Breast epithelium (tissue), 4 donors: ENCODE measurements at regions not wholly inside any gene's neighbourhood (a gene's known extent, or its start where the extent isn't known, plus 50 kb on each side); places are given as distances from the start of the nearest gene placed in this dataset.
A peak's percentile ranks its signal among the peaks of the same experiment; 100 is the strongest.

Source experiments
- DNase-seq, 2 donors: peaks; one replicate each; pipeline ENCODE4 v3.0.0-alpha.2; 2019; ENCODE audit warnings: low spot score in 2 of 2
- H3K27ac ChIP-seq, 2 donors: fragments of 200-600 bp; sonication (generic) in 1 of 2; one replicate each; pipeline ENCODE4 v1.5.1; 2016 to 2019; ENCODE audit warnings: mild to moderate bottlenecking in 1 of 2
- H3K27me3 ChIP-seq, 2 donors: fragments of 200-600 bp; sonication (generic) in 1 of 2; one replicate each; pipeline versions ENCODE4 v1.5.1 to v1.6.0; 2017 to 2019; ENCODE audit warnings: control low read depth in 1 of 2, mild to moderate bottlenecking in 1 of 2
- H3K36me3 ChIP-seq: fragments of 200-600 bp; one replicate; pipeline ENCODE4 v1.5.1; 2019
- H3K4me1 ChIP-seq, 2 donors: fragments of 200-600 bp; sonication (generic); one replicate each; pipeline ENCODE4 v1.5.1; 2016 to 2019; ENCODE audit warnings: control low read depth in 1 of 2
- H3K4me3 ChIP-seq, 3 donors: fragments of 200-600 bp; sonication (generic); 1 replicate in 2 of 3; 2 replicates in 1 of 3; pipeline ENCODE4 v1.5.1; 2016 to 2019; ENCODE audit warnings: mild to moderate bottlenecking in 3 of 3, moderate library complexity in 2 of 3
- H3K9me3 ChIP-seq, 2 donors: fragments of 200-600 bp; sonication (generic) in 1 of 2; one replicate each; pipeline ENCODE4 v1.5.1; 2016 to 2019; ENCODE audit warnings: control low read depth in 1 of 2
- POLR2A ChIP-seq: fragments of 450-650 bp; IDR thresholded peaks from one replicate; pipeline ENCODE4 v1.6.1; 2016; ENCODE audit warnings: antibody characterized with exemption, mild to moderate bottlenecking, moderate library complexity
- POLR2AphosphoS5 ChIP-seq, 3 donors: sonication (generic); formaldehyde crosslinking; IDR thresholded peaks; one replicate each; pipeline ENCODE4 v1.6.1; 2017; ENCODE audit warnings: antibody characterized with exemption in 3 of 3
- intact Hi-C: fragments of 100-400 bp; cut with DNase I; formaldehyde crosslinking; loops from one replicate; pipeline ENCODE4 v1.15.1; 2023; ENCODE audit warnings: low total_unique reads
- TF ChIP-seq, protein P1 (sequence below), 3 donors: fragments of 450-650 bp; IDR thresholded peaks; one replicate each; pipeline ENCODE4 v1.5.1; 2016 to 2017; ENCODE audit warnings: antibody characterized with exemption in 3 of 3, mild to moderate bottlenecking in 3 of 3, moderate library complexity in 3 of 3

DNA sequence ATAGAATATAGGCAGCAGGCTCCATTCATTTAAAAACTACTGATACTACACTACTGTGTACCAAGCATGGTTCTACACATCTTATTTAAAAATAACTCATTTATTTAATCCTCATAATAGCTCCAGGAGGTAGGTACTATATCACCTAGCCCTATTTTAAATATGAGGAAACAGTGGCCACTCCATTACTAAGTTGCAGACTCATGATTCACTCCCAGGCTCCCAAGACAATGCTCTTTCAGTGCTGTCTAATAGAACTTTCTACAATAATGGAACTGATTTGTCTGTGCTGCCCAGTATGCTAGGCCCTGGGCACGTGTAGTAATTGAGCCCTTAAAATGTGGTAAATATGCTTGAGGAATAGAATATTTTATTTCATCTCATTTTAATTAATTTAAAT, 357.1 kb downstream of the LTN1 start:
- H3K9me3 ChIP-seq: no peaks in the 10 kb centered on the region
- H3K27me3 ChIP-seq: no peaks in the 10 kb centered on the region
- peak overlapping the region in 1 of 2 donors; percentile 73 for H3K27ac ChIP-seq
- no peaks in the 10 kb centered on the region for H3K4me1 ChIP-seq
- H3K4me3 ChIP-seq: no peak overlapping the region
- no peak for TF ChIP-seq POLR2AphosphoS5 (IDR thresholded peaks at IDR 0.05)
- TF ChIP-seq, protein P1, sequence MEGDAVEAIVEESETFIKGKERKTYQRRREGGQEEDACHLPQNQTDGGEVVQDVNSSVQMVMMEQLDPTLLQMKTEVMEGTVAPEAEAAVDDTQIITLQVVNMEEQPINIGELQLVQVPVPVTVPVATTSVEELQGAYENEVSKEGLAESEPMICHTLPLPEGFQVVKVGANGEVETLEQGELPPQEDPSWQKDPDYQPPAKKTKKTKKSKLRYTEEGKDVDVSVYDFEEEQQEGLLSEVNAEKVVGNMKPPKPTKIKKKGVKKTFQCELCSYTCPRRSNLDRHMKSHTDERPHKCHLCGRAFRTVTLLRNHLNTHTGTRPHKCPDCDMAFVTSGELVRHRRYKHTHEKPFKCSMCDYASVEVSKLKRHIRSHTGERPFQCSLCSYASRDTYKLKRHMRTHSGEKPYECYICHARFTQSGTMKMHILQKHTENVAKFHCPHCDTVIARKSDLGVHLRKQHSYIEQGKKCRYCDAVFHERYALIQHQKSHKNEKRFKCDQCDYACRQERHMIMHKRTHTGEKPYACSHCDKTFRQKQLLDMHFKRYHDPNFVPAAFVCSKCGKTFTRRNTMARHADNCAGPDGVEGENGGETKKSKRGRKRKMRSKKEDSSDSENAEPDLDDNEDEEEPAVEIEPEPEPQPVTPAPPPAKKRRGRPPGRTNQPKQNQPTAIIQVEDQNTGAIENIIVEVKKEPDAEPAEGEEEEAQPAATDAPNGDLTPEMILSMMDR (IDR thresholded peaks at IDR 0.05): no peak
- no peak for TF ChIP-seq POLR2A
- intact Hi-C loops: no loop called here
- no peak for DNase-seq
- no peaks in the 10 kb centered on the region for H3K36me3 ChIP-seq

DNA sequence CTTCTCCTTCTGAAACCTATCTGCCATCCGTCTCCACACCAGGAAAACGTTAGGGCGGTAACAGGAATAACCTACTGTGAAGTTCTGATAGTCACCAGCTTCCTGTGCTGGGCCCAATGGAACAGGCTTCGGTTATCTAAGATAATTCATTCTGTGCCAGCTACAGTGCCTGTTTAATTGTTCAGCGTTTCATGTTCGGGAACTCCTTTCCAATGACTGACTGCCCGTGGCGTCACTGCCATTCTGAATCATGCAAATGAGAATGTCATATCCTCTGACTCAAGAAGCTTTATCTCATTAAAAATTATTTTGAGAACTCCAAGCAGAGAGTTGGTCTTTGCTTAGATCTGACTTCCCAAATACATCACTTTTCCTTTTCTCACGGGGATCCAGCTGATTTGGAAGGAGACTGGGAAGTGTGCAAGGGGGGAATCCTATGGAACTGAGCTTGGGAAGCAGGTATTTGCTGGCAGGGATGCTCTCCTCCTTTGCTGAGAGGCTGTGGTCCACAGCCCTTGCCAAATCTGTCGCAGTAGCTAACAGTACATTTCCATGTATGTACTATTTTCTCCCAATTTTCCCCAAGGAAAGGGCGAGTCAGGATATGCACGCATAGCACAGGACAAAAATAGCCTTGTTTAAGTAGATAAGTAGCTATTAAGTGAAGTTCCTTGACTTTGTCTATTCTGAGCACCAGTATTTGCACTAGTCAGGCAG, 358.7 kb downstream of the LTN1 start:
- Histone ChIP-seq H3K36me3 (no peaks in the 10 kb centered on the region), H3K27me3 (no peaks in the 10 kb centered on the region), H3K27ac (peak overlapping the region; percentile 64 to 73), H3K4me3 (no peak overlapping the region), H3K9me3 (no peaks in the 10 kb centered on the region), H3K4me1 (no peaks in the 10 kb centered on the region)
- TF ChIP-seq POLR2AphosphoS5 (IDR thresholded peaks at IDR 0.05) (peak in 1 of 3 donors; percentile 45), POLR2A (no peak)
- TF ChIP-seq, protein P1 (IDR thresholded peaks at IDR 0.05): no peak
- intact Hi-C loops: no loop called here
- DNase-seq: no peak

DNA sequence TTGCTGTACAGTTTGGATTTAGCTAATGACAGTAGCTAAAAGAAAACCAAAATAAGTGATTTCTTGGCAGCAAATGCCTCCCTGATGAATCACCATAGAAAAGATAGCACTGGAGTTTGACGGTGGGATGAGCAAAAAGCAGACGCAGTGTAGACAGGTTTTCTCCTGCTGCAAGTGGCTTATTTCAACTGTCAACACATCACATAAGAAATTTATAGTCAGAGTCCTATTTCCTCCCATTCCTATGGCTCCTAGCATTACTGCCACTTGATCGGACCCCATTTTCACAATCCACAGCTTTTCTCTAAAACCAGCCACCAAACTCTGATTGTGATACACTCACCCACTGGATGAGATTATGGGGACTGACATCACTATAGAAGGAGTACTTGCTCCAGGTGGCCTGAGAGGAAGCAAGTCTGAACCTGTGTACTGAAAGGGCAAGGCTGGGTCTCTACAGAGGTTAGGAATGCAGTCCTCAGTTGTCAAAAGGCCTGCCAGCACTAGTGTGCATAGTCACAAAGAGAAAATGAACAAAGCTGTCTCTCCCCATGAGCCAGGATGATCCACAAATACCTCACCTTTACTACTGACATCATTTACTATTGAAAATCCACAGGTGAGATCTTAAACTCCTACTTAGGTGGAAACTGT, 359.8 kb downstream of the LTN1 start:
- peak in 1 of 2 donors; percentile 32 for DNase-seq
- peak overlapping the region; percentile 64 to 73 for H3K27ac ChIP-seq
- no peak overlapping the region for H3K4me3 ChIP-seq
- no peaks in the 10 kb centered on the region for H3K9me3 ChIP-seq
- no peaks in the 10 kb centered on the region for H3K36me3 ChIP-seq
- TF ChIP-seq, protein P1 (IDR thresholded peaks at IDR 0.05): no peak
- TF ChIP-seq POLR2AphosphoS5 (IDR thresholded peaks at IDR 0.05): no peak
- intact Hi-C loops: no loop called here
- no peaks in the 10 kb centered on the region for H3K27me3 ChIP-seq
- no peaks in the 10 kb centered on the region for H3K4me1 ChIP-seq

DNA sequence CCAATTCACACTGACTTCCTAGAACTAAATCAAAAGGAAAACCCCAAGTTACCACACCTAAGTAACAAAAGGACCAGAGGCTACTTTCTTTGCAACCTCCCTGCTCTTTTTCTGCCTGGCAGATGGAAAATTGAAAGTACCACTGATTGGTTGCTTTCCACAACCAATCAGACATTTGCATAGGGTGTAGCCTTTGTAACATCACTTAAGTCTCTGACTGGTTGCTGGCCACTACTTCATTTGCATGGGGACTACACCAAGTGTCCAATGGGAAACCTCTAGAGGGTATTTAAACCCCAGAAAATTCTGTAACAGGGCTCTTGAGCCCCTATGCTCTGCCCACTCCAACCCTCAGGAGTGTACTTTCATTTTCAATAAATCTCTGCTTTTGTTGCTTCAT, 365.0 kb downstream of the LTN1 start:
- H3K27me3 ChIP-seq: no peaks in the 10 kb centered on the region
- TF ChIP-seq POLR2AphosphoS5 (IDR thresholded peaks at IDR 0.05): no peak
- TF ChIP-seq POLR2A: no peak
- TF ChIP-seq, protein P1 (IDR thresholded peaks at IDR 0.05): no peak
- no peak for DNase-seq
- H3K27ac ChIP-seq: no peak overlapping the region
- no peaks in the 10 kb centered on the region for H3K4me1 ChIP-seq
- peak overlapping the region in 1 of 3 donors; percentile 6 for H3K4me3 ChIP-seq
- intact Hi-C loops: loop anchor here (5.0 kb wide), 1 partner anchor 1750 kb away; no protein-coding TSS in a partner anchor
- H3K36me3 ChIP-seq: no peaks in the 10 kb centered on the region
- H3K9me3 ChIP-seq: no peaks in the 10 kb centered on the region

DNA sequence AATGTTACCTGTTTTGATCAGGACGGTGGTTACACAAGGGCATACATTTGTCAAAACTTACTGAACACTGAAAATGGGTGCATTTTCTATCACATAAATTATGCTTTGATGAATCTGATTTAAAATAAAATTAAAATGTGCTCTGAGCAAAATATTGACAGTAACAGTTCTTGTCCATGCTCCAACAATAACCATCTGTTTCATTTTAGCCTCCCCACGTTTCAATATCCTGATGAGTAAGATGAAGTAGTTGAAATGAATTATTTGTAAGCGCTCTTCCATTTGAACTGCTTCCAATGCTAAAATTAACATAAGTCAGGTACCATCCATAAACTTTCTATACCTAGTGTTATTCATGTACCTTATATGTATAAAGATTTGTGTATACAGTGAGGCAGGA, 365.4 kb downstream of the LTN1 start:
- no peak overlapping the region for H3K27ac ChIP-seq
- TF ChIP-seq POLR2A: no peak
- no peak for TF ChIP-seq POLR2AphosphoS5 (IDR thresholded peaks at IDR 0.05)
- TF ChIP-seq, protein P1 (IDR thresholded peaks at IDR 0.05): no peak
- H3K4me3 ChIP-seq: no peak overlapping the region

More for the DNA sequence above, 365.4 kb downstream of the LTN1 start:
- intact Hi-C loops: loop anchor here (5.0 kb wide), 1 partner anchor 1750 kb away; no protein-coding TSS in a partner anchor
- no peak for DNase-seq
- Histone ChIP-seq H3K27me3 (no peaks in the 10 kb centered on the region), H3K9me3 (no peaks in the 10 kb centered on the region), H3K4me1 (no peaks in the 10 kb centered on the region), H3K36me3 (no peaks in the 10 kb centered on the region)
